ENCODE measurements at regions not wholly inside any gene's neighbourhood (a gene's known extent, or its start where the extent isn't known, plus 50 kb on each side); places are given as distances from the start of the nearest gene placed in this dataset.

- no peak overlapping the region for H4K91ac ChIP-seq (ENCODE audit: insufficient read length, low read depth, low read length)
- H3K18ac ChIP-seq (ENCODE audit: insufficient read length, low read depth, low read length) = no peak overlapping the region
- H2BK5ac ChIP-seq (ENCODE audit: insufficient read length, low read length) = no peak overlapping the region
- no peak overlapping the region for H3K4me3 Mint-ChIP-seq
- H4K20me1 ChIP-seq (ENCODE audit: control insufficient read depth, insufficient read depth, insufficient read length) = no peaks in the 10 kb centered on the region
- H4K8ac ChIP-seq (replicated peaks; ENCODE audit: insufficient read length, low read depth, low read length) = no peak overlapping the region
- H2BK120ac ChIP-seq (ENCODE audit: low read depth, low read length, poor library complexity, severe bottlenecking) = no peak overlapping the region
- no peak overlapping the region for H3K23ac ChIP-seq (ENCODE audit: insufficient read length, low read depth, low read length)
- H2BK20ac ChIP-seq (ENCODE audit: low read depth, low read length, poor library complexity, severe bottlenecking) = no peak overlapping the region
- no peak overlapping the region for H2AK5ac ChIP-seq (ENCODE audit: insufficient read length, low read length)
- no peak overlapping the region for H3K4me2 ChIP-seq (ENCODE audit: insufficient read depth, insufficient read length, low read length)
- H3K4ac ChIP-seq (ENCODE audit: low read depth, low read length) = no peak overlapping the region
- H3K56ac ChIP-seq (ENCODE audit: insufficient read length, low read depth, low read length) = no peak overlapping the region
- no peaks in the 10 kb centered on the region for H3K79me1 ChIP-seq (ENCODE audit: insufficient read depth, low read depth, low read length, poor library complexity, severe bottlenecking)
- H3K9ac ChIP-seq (ENCODE audit: extremely low read depth, insufficient read length, low read length) = no peak overlapping the region
- H3K9me3 ChIP-seq (ENCODE audit: control insufficient read depth, low read depth, low read length) = no peaks in the 10 kb centered on the region
- no peak overlapping the region; a peak in 1 of 7 replicates for H3K27ac Mint-ChIP-seq
- H4K5ac ChIP-seq (ENCODE audit: insufficient read length, low read depth, low read length) = no peak overlapping the region
- H3K36me3 Mint-ChIP-seq (ENCODE audit: insufficient read depth in 1 of 3, low read depth in 3 of 3) = no peaks in the 10 kb centered on the region
- TF ChIP-seq, protein P1, sequence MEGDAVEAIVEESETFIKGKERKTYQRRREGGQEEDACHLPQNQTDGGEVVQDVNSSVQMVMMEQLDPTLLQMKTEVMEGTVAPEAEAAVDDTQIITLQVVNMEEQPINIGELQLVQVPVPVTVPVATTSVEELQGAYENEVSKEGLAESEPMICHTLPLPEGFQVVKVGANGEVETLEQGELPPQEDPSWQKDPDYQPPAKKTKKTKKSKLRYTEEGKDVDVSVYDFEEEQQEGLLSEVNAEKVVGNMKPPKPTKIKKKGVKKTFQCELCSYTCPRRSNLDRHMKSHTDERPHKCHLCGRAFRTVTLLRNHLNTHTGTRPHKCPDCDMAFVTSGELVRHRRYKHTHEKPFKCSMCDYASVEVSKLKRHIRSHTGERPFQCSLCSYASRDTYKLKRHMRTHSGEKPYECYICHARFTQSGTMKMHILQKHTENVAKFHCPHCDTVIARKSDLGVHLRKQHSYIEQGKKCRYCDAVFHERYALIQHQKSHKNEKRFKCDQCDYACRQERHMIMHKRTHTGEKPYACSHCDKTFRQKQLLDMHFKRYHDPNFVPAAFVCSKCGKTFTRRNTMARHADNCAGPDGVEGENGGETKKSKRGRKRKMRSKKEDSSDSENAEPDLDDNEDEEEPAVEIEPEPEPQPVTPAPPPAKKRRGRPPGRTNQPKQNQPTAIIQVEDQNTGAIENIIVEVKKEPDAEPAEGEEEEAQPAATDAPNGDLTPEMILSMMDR (conservative IDR thresholded peaks at IDR 0.05) = no peak
- no peak overlapping the region for H2AFZ ChIP-seq (ENCODE audit: low read length)
- no peak overlapping the region for H3K14ac ChIP-seq (ENCODE audit: insufficient read depth, low read length)
- H2BK12ac ChIP-seq (ENCODE audit: insufficient read length, low read depth, low read length) = no peak overlapping the region
- no peaks in the 10 kb centered on the region for H3K4me1 ChIP-seq (ENCODE audit: insufficient read depth, low read length)
- H3K79me2 ChIP-seq (ENCODE audit: insufficient read depth, low read length) = no peaks in the 10 kb centered on the region
- no peak overlapping the region for H2BK15ac ChIP-seq (ENCODE audit: low read depth, low read length)
- peak; percentile 4 for DNase-seq
- H3K23me2 ChIP-seq (ENCODE audit: insufficient read length, low read depth, low read length, poor library complexity, severe bottlenecking) = no peaks in the 10 kb centered on the region
- no peaks in the 10 kb centered on the region for H3K27me3 ChIP-seq (ENCODE audit: insufficient read depth, low read length)
- no peak overlapping the region for H3T11ph ChIP-seq (ENCODE audit: low read length)
- no peaks in the 10 kb centered on the region for H3K9me3 Mint-ChIP-seq
- H3K27me3 Mint-ChIP-seq (ENCODE audit: low read depth) = peaks cover 1% of the 10 kb centered on the region; the same call in 1 of the 2 replicates
- WGBS (ENCODE audit: extremely low coverage, insufficient read length, low lambda C conversion rate) = no CpG with 5 or more reads among the region's 5 CpGs
- no peak overlapping the region for H3K27ac ChIP-seq (ENCODE audit: insufficient read length, low read depth, low read length)
- peaks cover 4% of the 10 kb centered on the region in 2 experiments; a peak in 2 of 4 replicates for H3K4me1 Mint-ChIP-seq
Observed at GRCh38 chr3:127440384-127440783, 150.1 kb downstream of the TPRA1 start.
